Lower leg skin (tissue), 3 donors: ENCODE measurements at regions not wholly inside any gene's neighbourhood (a gene's known extent, or its start where the extent isn't known, plus 50 kb on each side); places are given as distances from the start of the nearest gene placed in this dataset.

ENCODE experiments used
- POLR2A ChIP-seq, 2 donors: fragments of 450-650 bp; IDR thresholded peaks; one replicate each; pipeline ENCODE4 v1.6.1; 2016 to 2017; ENCODE audit warnings: antibody characterized with exemption in 2 of 2, mild to moderate bottlenecking in 1 of 2, moderate library complexity in 1 of 2
- TF ChIP-seq, protein P1 (sequence below), 3 donors: fragments of 450-650 bp; IDR thresholded peaks; one replicate each; pipeline ENCODE4 v1.5.1; 2016; ENCODE audit warnings: antibody characterized with exemption in 3 of 3, mild to moderate bottlenecking in 3 of 3, moderate library complexity in 2 of 3

- TF ChIP-seq POLR2A (IDR thresholded peaks at IDR 0.05) = no peak
- TF ChIP-seq, protein P1, sequence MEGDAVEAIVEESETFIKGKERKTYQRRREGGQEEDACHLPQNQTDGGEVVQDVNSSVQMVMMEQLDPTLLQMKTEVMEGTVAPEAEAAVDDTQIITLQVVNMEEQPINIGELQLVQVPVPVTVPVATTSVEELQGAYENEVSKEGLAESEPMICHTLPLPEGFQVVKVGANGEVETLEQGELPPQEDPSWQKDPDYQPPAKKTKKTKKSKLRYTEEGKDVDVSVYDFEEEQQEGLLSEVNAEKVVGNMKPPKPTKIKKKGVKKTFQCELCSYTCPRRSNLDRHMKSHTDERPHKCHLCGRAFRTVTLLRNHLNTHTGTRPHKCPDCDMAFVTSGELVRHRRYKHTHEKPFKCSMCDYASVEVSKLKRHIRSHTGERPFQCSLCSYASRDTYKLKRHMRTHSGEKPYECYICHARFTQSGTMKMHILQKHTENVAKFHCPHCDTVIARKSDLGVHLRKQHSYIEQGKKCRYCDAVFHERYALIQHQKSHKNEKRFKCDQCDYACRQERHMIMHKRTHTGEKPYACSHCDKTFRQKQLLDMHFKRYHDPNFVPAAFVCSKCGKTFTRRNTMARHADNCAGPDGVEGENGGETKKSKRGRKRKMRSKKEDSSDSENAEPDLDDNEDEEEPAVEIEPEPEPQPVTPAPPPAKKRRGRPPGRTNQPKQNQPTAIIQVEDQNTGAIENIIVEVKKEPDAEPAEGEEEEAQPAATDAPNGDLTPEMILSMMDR (IDR thresholded peaks at IDR 0.05) = no peak
Measured at GRCh38 chr3:88469216-88469615, 319.5 kb downstream of the C3orf38 start.
